ENCODE measurements at regions not wholly inside any gene's neighbourhood (a gene's known extent, or its start where the extent isn't known, plus 50 kb on each side); places are given as distances from the start of the nearest gene placed in this dataset.
"Not testable (repeated sequence)": the region's sequence is repeated elsewhere in the genome, so short reads cannot be mapped to it uniquely, and the experiment has no call there.

DNA sequence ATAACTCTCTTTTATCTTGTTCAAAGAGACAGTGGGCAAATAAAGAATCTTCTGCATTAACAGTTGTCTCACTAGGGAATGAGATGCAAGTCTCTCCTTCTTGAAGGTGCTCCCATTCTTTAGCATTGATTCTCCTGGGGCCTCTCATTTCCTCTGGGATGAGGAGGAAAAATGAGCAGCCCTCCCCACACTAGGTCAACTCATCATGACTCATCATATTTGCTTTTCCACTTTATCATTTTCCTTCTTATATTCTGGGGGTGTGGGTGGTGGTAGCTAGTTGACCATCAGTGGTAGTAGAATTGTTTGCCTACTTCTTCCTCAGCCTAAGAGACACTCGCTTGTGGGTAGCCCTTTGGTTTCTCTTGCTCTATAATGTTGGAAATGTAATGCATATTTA, 182.0 kb upstream of the C1orf87 start:
- Histone ChIP-seq H3K9ac (ENCODE audit: low read length) (no peak overlapping the region), H3K27ac (ENCODE audit: low read length) (no peak overlapping the region), H3K4me3 (ENCODE audit: low read length) (no peak overlapping the region), H3K4me1 (ENCODE audit: low read length) (no peaks in the 10 kb centered on the region), H4K20me1 (ENCODE audit: insufficient read depth, low read length) (no peaks in the 10 kb centered on the region), H2AFZ (ENCODE audit: low read depth, low read length) (no peak overlapping the region), H3K36me3 (replicated peaks; ENCODE audit: low read depth, low read length) (no peaks in the 10 kb centered on the region), H3K4me2 (ENCODE audit: low read length) (no peak overlapping the region), H3K27me3 (ENCODE audit: low read depth, low read length) (no peaks in the 10 kb centered on the region), H3K9me3 (ENCODE audit: insufficient read depth, low read length) (no peaks in the 10 kb centered on the region), H3K79me2 (ENCODE audit: low read length) (no peaks in the 10 kb centered on the region)
- TF ChIP-seq, protein P1, sequence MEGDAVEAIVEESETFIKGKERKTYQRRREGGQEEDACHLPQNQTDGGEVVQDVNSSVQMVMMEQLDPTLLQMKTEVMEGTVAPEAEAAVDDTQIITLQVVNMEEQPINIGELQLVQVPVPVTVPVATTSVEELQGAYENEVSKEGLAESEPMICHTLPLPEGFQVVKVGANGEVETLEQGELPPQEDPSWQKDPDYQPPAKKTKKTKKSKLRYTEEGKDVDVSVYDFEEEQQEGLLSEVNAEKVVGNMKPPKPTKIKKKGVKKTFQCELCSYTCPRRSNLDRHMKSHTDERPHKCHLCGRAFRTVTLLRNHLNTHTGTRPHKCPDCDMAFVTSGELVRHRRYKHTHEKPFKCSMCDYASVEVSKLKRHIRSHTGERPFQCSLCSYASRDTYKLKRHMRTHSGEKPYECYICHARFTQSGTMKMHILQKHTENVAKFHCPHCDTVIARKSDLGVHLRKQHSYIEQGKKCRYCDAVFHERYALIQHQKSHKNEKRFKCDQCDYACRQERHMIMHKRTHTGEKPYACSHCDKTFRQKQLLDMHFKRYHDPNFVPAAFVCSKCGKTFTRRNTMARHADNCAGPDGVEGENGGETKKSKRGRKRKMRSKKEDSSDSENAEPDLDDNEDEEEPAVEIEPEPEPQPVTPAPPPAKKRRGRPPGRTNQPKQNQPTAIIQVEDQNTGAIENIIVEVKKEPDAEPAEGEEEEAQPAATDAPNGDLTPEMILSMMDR (IDR thresholded peaks at IDR 0.05; ENCODE audit: low read depth, low read length) = no peak
- no peak for TF ChIP-seq EZH2phosphoT487 (IDR thresholded peaks at IDR 0.05; ENCODE audit: low read depth)

DNA sequence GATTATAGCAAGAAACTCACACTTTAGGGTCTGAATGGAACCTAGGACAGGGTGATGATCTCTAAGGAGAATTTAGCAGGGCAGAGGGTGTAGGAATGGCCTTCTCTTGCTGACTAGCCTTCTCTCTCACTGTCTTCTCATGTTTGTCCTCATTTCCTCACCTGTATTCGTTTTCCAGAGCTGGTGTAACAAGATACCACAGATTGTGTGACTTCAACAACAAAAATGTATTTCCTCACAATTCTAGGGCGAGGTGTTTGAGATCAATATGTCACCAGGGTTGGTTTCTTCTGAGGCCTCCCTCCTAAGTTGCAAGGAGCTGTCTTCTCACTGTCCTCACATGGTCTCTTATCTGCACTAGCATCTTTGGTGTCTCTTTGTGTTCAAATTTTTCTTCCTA, 177.9 kb upstream of the C1orf87 start:
- H3K36me3 ChIP-seq (replicated peaks; ENCODE audit: low read depth, low read length) = no peaks in the 10 kb centered on the region
- no peak overlapping the region for H3K27ac ChIP-seq (ENCODE audit: low read length)
- TF ChIP-seq EZH2phosphoT487 (IDR thresholded peaks at IDR 0.05; ENCODE audit: low read depth) = no peak
- TF ChIP-seq, protein P1 (IDR thresholded peaks at IDR 0.05; ENCODE audit: low read depth, low read length) = no peak
- H2AFZ ChIP-seq (ENCODE audit: low read depth, low read length) = no peak overlapping the region
- H3K9me3 ChIP-seq (ENCODE audit: insufficient read depth, low read length) = no peaks in the 10 kb centered on the region
- H3K4me3 ChIP-seq (ENCODE audit: low read length) = no peak overlapping the region
- H3K9ac ChIP-seq (ENCODE audit: low read length) = no peak overlapping the region
- no peaks in the 10 kb centered on the region for H3K4me1 ChIP-seq (ENCODE audit: low read length)
- H3K27me3 ChIP-seq (ENCODE audit: low read depth, low read length) = no peaks in the 10 kb centered on the region
- H4K20me1 ChIP-seq (ENCODE audit: insufficient read depth, low read length) = no peaks in the 10 kb centered on the region
- H3K79me2 ChIP-seq (ENCODE audit: low read length) = no peaks in the 10 kb centered on the region
- H3K4me2 ChIP-seq (ENCODE audit: low read length) = no peak overlapping the region

DNA sequence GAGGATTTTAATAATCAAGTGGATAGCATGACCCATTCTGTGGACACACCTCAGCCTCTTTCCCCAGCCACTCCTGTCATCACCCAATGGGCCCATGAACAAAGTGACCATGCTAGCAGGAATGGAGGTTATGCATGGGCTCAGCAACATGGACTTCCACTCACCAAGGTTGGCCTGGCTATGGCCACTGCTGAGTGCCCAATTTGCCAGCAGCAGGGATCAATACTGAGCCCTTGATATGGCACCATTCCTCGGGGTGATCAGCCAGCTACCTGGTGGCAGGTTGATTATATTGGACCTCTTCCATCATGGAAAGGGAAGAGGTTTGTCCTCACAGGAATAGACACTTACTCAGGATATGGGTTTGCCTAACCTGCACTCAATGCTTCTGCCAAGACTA, 173.9 kb upstream of the C1orf87 start:
- H3K9ac ChIP-seq (ENCODE audit: low read length); H4K20me1 ChIP-seq (ENCODE audit: insufficient read depth, low read length); H2AFZ ChIP-seq (ENCODE audit: low read depth, low read length); H3K4me1 ChIP-seq (ENCODE audit: low read length); H3K27ac ChIP-seq (ENCODE audit: low read length); H3K79me2 ChIP-seq (ENCODE audit: low read length); H3K9me3 ChIP-seq (ENCODE audit: insufficient read depth, low read length); H3K27me3 ChIP-seq (ENCODE audit: low read depth, low read length); H3K4me2 ChIP-seq (ENCODE audit: low read length); H3K4me3 ChIP-seq (ENCODE audit: low read length); H3K36me3 ChIP-seq (replicated peaks; ENCODE audit: low read depth, low read length): not testable (repeated sequence)

DNA sequence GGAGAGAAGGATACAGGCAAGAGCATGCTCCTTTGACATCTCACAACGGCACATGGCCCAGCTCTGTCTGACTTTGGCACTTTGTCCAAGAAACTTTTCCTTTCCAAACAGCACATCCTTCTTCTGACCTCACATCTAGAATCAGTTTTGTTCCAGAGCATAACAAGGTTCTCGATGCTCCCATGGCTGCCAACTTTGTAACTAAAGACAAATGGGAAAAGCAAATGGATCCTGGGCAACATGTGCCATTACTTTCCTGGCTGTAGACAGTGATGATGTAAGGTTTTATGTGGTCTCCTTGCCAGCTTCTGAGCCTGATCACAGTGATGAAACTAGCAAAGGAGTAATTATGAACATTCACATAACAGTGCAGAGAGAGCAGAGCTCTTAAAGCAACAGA, 171.8 kb upstream of the C1orf87 start:
- H3K36me3 ChIP-seq (replicated peaks; ENCODE audit: low read depth, low read length) = no peaks in the 10 kb centered on the region
- H3K9ac ChIP-seq (ENCODE audit: low read length) = no peak overlapping the region
- no peak overlapping the region for H3K4me2 ChIP-seq (ENCODE audit: low read length)
- H4K20me1 ChIP-seq (ENCODE audit: insufficient read depth, low read length) = no peaks in the 10 kb centered on the region
- no peaks in the 10 kb centered on the region for H3K4me1 ChIP-seq (ENCODE audit: low read length)
- no peaks in the 10 kb centered on the region for H3K27me3 ChIP-seq (ENCODE audit: low read depth, low read length)
- no peak overlapping the region for H2AFZ ChIP-seq (ENCODE audit: low read depth, low read length)
- no peaks in the 10 kb centered on the region for H3K79me2 ChIP-seq (ENCODE audit: low read length)
- H3K27ac ChIP-seq (ENCODE audit: low read length) = no peak overlapping the region
- no peaks in the 10 kb centered on the region for H3K9me3 ChIP-seq (ENCODE audit: insufficient read depth, low read length)
- TF ChIP-seq, protein P1 (IDR thresholded peaks at IDR 0.05; ENCODE audit: low read depth, low read length) = no peak
- no peak for TF ChIP-seq EZH2phosphoT487 (IDR thresholded peaks at IDR 0.05; ENCODE audit: low read depth)
- H3K4me3 ChIP-seq (ENCODE audit: low read length) = no peak overlapping the region

DNA sequence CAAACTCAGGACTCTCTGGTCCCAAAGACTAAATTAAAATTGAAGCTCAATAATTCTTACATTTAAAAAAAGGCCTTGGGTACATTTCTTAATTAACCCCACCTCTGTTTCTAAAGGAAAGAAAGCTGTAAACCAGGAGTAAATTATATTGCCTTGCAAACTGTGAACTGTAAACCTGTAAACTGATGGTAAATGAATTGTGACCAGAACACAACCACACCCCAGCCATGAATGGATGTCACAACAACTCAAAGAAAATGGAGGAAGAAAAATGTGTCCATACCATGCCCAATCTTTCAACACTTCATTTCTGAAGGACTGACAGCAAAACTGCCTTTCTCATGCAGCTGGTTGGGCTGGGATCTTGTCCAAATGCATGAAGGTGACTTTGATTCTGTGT, 171.3 kb upstream of the C1orf87 start:
- Histone ChIP-seq H3K27ac (ENCODE audit: low read length) (no peak overlapping the region), H3K36me3 (replicated peaks; ENCODE audit: low read depth, low read length) (no peaks in the 10 kb centered on the region), H3K4me1 (ENCODE audit: low read length) (no peaks in the 10 kb centered on the region), H3K9me3 (ENCODE audit: insufficient read depth, low read length) (no peaks in the 10 kb centered on the region), H3K27me3 (ENCODE audit: low read depth, low read length) (no peaks in the 10 kb centered on the region), H3K9ac (ENCODE audit: low read length) (no peak overlapping the region), H4K20me1 (ENCODE audit: insufficient read depth, low read length) (no peaks in the 10 kb centered on the region), H3K79me2 (ENCODE audit: low read length) (no peaks in the 10 kb centered on the region), H2AFZ (ENCODE audit: low read depth, low read length) (no peak overlapping the region), H3K4me3 (ENCODE audit: low read length) (no peak overlapping the region), H3K4me2 (ENCODE audit: low read length) (no peak overlapping the region)
- TF ChIP-seq, protein P1 (IDR thresholded peaks at IDR 0.05; ENCODE audit: low read depth, low read length) = no peak
- no peak for TF ChIP-seq EZH2phosphoT487 (IDR thresholded peaks at IDR 0.05; ENCODE audit: low read depth)

All from OCI-LY3 (cell line).